H54 (cell line): ENCODE measurements at regions not wholly inside any gene's neighbourhood (a gene's known extent, or its start where the extent isn't known, plus 50 kb on each side); places are given as distances from the start of the nearest gene placed in this dataset.

Experiments used
- DNase-seq: peaks from one replicate; pipeline ENCODE4 v3.0.0; 2011; ENCODE audit warnings: low spot score, mixed read lengths; ENCODE audit not compliant: insufficient read length
- FAIRE-seq: peaks from 3 replicates; lab custom pipeline; 2011; peaks lifted over from hg19 to GRCh38; lab: Jason Lieb, UNC
- POLR2A ChIP-seq: IDR thresholded peaks from 2 replicates; pipeline ENCODE4 v1.6.1; 2011; ENCODE audit warnings: low read depth, mild to moderate bottlenecking, low read length

- DNase-seq (no peak), FAIRE-seq (no peak)
- TF ChIP-seq POLR2A = no peak
Measured at GRCh38 chr6:165755583-165755982, 92.5 kb upstream of the PDE10A start.

- FAIRE-seq (no peak), DNase-seq (no peak)
- TF ChIP-seq POLR2A = no peak
Measured at GRCh38 chr6:165753506-165753905, 90.5 kb upstream of the PDE10A start.

- TF ChIP-seq POLR2A = no peak
- FAIRE-seq (no peak), DNase-seq (no peak)
Measured at GRCh38 chr6:165752451-165752850, 89.4 kb upstream of the PDE10A start.

- no peak for TF ChIP-seq POLR2A
- FAIRE-seq (no peak), DNase-seq (no peak)
Measured at GRCh38 chr6:165751486-165751885, 88.4 kb upstream of the PDE10A start.

- no peak for FAIRE-seq
- no peak for TF ChIP-seq POLR2A
- no peak for DNase-seq
Measured at GRCh38 chr6:165749163-165749562, 86.1 kb upstream of the PDE10A start.

- no peak for DNase-seq
- FAIRE-seq = no peak
- no peak for TF ChIP-seq POLR2A
Measured at GRCh38 chr6:165748390-165748789, 85.3 kb upstream of the PDE10A start.

- no peak for DNase-seq
- no peak for FAIRE-seq
- TF ChIP-seq POLR2A = no peak
Measured at GRCh38 chr6:165747963-165748362, 84.9 kb upstream of the PDE10A start.

- DNase-seq (no peak), FAIRE-seq (no peak)
- no peak for TF ChIP-seq POLR2A
Measured at GRCh38 chr6:165746331-165746730, 83.3 kb upstream of the PDE10A start.

GRCh38 chr6:165745492-165745891 lies 82.5 kb upstream of the PDE10A start:
- DNase-seq (no peak), FAIRE-seq (no peak)
- TF ChIP-seq POLR2A = no peak

- no peak for TF ChIP-seq POLR2A
- FAIRE-seq = no peak
- DNase-seq = no peak
Measured at GRCh38 chr6:165744555-165745228, 81.7 kb upstream of the PDE10A start.

- DNase-seq (no peak), FAIRE-seq (no peak)
- no peak for TF ChIP-seq POLR2A
Measured at GRCh38 chr6:165743366-165743898, 80.4 kb upstream of the PDE10A start.

GRCh38 chr6:165742047-165742446 lies 79.0 kb upstream of the PDE10A start:
- FAIRE-seq (no peak), DNase-seq (no peak)
- no peak for TF ChIP-seq POLR2A

- no peak for TF ChIP-seq POLR2A
- DNase-seq = no peak
- no peak for FAIRE-seq
Measured at GRCh38 chr6:165737396-165737795, 74.4 kb upstream of the PDE10A start.

GRCh38 chr6:165735065-165735464 lies 72.0 kb upstream of the PDE10A start:
- DNase-seq = no peak
- FAIRE-seq = no peak
- no peak for TF ChIP-seq POLR2A

- DNase-seq (no peak), FAIRE-seq (no peak)
- no peak for TF ChIP-seq POLR2A
Measured at GRCh38 chr6:165733489-165733791, 70.4 kb upstream of the PDE10A start.

GRCh38 chr6:165732696-165733488 lies 69.9 kb upstream of the PDE10A start:
- FAIRE-seq (no peak), DNase-seq (no peak)
- TF ChIP-seq POLR2A = no peak
